ENCODE measurements at regions not wholly inside any gene's neighbourhood (a gene's known extent, or its start where the extent isn't known, plus 50 kb on each side); places are given as distances from the start of the nearest gene placed in this dataset.

DNA sequence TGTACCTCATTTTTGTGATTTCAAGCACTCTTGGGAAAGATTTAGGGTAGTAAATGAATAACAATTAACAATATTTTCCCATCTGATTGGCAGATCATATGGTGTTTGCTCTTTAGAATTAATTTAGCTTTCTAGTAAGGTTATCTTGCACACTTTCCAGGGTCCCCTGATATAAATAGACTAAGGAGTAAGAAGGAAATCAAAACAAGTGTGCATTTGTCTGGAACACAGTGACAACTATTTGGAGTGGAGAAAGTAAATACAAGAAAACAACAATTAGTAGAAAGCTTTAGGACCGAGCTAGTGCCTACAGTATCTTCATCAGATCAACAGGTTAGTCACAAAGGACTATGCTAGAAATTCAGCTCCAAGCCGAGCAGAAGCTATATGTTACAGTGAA is 429.5 kb downstream of the COG6 start:
- DNase-seq = no peak

DNA sequence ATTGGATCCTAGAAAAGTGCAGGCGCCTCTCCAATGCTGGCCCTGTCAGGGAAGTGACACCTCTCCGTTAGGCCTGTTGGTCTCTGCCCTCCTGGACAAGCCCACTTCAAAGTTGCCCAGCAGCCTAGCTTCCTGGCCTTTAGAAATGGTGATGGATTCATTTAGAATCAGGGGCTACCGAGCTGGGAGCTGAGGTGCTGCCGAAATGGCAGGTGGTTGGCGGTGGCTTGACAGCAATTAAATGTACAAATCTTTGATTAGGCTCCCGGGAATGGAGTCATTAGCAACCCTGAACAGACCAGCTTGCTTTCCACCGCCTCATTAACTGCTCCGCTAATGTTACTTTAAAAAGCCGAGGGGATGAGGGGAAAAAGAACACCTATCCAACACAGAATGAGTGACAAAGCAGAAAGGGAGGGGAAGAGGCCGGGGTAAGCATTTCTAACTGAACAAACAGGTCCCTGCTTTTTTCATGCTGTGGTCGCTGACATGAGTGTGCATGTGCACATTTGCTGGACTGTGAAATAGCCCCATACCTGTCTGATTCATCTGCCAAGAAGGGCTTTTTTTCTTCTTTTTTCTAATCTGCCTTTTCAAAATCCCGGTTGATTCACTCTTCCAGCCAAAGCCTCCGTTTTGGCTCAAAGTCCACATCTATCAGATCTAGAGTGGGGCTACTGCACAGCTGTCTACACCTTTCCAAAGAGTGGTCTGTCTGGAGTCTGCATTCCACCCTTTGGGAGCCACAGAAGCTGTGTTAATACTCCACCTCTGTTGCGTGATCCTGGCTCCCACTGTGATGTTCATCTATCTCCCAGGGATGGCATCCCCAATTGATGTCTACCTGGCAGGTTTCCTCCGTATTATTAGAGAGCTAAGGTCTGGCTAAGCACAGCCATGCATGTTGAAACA is 431.9 kb downstream of the COG6 start:
- no peak for DNase-seq

DNA sequence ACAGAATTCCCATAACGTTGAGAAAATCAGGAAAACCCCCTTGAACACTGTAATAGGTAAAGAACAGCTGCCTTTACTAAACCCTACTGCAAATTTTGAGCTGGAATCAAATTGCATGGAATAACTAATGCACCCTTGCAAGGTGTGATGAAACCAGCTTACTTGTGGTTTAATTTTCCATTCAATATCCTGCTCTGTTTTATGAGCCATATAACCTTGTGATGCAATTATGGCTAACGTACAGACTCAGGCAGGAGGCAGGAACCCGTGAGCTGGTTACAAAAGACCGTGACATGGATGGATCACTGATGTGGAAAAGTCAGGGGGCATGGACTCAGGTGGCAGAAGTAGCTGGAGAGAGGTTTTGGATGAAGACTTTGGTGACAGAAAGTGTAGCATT is 438.6 kb downstream of the COG6 start:
- no peak for DNase-seq

DNA sequence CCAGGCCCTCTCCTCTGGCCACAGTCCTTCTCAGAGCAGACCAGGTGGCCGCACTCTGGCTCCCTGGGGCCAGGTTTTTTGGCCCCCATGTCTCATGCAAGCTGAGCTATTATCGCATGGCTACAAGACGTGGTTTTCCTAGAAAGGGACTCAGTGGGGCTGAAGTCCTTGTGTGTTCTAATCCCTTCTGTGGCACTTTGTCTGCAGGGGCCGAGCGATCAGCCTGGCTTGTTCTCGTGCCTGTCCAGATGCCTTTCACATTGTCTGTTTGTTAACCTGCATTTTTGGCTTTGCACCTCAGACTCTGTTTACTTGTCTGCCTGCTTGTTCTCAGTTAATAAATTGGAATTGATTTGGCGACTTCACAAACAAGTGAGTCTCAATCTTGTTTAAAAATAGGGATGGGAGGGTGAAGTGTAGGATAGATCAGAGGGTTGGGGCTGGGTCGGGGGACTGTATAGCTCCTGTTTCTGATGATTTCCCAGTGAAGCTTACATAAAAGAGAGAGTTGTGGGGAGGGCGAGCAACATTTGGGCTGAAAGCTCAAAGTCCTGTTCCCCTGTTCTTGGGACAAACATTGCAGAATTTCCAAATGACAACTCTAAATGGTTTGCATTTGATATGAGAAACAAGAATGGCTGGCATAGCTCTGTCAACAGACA is 440.4 kb downstream of the COG6 start:
- DNase-seq = no peak

DNA sequence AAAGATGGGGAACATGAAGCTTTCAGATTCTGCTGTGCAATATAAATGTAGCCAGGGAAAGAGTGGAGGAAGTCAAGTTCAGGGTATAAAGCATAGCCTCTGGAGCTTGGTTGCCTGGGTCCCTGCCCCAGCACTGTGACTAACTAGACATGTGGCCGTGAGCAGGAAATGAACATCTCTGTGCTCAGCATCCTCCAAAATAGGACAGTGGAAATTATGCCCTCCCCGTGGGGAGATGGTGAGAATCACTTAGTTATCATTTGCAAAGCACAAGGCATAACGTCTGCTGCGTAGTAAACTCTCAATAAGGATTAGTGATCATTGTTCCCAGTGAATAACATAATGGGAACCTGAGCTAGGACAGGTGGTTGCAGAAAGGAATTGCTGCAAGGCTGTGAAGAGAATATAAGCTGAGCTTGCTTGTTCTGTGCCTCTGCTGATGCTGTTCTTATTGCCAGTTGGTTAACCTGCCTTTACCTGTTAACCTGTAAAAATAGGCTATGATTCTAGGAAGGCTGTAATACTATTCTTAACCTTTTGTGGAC is 441.0 kb downstream of the COG6 start:
- DNase-seq = peak; percentile 37

DNA sequence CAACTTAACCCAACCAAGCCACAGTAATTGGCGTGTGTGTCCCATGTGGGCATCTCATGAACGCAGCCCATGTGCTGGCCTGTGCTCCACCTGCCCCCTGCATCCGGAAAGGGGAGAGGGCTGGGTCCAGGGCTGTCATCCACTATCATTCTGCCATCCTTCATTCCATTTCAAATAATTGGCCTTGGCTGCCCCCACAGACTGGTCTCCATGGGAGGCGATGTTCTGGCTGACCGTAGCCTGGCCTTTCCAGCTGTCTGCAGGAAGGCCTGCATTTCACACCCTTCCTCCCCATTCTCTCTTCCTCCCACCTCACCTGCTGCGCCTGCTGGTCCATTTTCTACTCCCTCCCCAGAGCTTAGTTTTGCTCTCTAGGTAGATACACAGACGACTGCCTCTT is 442.8 kb downstream of the COG6 start:
- no peak for DNase-seq

DNA sequence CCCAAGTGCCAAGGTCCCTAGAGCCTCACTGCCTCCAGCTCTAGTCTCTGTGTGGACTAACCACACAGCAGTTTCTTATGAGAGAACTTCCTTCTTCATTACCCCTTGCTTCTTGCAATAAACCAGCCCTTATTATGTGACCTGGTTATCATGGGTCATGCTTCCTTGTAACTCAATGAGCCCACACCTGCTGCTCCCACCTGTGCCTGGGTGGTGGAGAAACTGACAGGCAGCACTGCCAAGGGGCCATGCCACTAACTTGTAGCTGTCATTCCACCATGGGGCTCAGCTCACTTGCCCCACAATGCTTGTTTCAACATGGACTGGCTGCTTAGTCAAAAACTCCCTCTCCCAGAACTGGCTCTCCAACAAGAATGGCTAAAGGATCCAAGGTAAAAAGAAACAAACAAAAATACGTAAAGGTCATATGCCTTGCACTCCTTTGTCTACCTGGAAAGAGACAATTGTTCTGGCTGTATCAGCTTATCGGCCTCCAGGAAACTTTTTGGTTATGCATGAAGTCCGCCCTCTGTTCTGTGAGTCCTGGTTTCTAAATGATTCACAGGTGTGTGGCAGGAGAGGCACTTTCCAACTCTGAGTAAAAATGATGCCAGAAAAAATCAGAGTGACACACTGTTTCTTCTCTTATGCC is 446.4 kb downstream of the COG6 start:
- DNase-seq = no peak

DNA sequence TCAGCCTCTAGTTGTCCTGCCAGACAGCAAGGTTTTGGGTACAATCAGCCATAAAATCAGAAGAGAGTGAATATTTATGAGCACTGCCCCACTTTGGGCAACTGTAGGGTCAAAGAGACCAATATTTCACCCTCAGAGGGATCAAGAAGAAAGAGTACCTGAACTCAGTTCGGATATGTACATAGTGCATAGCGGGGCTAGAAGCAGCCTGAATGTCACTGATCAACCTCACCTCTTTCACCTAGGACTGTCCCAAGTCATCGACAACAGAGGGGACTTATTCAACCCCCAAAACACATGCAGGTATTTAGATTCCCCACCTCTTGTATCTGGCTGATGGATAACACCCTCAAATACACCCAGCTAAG is 446.9 kb downstream of the COG6 start:
- DNase-seq = no peak

DNA sequence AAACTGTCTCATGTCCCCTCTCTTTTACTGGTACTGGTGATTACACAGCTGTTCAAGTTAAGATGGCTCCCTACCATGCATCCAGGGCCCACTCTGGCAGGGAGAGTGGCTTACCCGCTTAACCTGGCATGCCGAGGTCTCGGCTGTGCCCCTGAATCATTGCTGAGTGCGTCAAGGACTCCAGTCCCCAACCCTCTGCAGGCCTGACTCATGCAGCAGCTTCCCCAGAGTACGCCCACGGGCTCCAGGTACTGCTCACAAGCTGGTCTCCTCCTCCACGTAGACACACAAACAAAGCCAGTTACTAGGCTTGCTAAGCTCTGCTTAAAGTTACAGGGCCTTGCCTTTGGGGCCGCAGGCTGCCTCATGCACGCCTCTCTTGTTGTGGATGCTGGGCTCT is 447.4 kb downstream of the COG6 start:
- peak; percentile 78 for DNase-seq

DNA sequence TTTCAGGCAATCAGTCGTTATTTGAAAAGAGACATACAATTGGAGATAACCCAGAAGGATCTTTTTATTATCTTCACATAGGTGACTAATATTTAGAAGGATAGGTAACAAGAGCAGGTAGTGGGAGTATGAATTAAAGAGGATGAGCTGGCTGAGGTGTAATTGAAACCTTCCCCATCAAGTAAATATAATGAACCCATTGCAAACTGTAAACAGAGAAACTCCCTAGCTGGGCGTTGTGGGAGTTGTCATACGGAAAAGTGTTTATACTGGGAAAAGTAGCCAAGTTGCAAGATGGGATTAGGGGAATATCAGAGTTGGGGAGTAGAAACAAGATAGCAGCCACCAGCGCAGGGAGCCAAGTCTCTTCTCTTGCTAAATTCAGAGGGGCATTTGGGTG is 448.4 kb downstream of the COG6 start:
- DNase-seq = no peak

DNA sequence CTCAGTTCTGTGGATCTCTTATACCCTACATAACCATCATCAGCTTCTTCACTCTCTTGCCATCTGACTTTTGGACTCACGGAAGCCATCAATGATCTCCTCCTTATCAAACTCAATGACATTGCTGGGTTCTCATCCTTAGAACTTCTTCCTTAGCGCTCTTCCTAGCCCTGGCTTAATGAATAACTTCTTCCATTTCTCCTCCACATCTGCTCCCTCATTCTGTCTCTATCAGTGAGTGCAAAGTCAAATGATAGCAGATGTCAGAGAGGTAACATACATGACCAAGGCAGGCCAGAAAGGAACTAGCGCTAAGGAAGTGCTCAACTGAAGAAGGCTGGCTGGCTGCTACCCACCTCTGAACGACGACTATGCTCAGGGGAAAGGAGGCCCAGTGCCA is 449.8 kb downstream of the COG6 start:
- DNase-seq = no peak

DNA sequence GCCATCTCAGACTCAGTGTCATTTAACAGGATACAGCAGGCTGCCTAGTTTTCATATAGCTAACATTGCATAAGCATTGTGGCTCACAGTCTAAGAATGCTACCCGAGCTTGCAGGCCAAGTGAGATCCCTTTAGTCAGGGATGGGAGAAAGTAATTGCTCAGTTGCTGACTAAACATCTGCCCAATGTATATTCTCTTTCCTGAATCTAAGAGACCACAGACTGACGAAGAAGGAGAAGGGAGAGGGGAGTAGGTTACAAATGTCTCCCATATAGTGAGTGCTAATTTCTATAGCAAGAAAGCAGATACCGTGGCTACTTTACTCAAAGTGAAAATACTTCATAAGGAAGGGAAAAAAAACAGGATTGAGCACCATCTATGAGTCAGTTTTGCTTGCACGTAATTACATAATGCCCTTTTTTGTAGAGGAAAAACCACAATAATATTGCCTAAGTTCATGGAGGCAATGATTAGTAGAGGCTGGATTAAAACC is 453.9 kb downstream of the COG6 start:
- DNase-seq = no peak

DNA sequence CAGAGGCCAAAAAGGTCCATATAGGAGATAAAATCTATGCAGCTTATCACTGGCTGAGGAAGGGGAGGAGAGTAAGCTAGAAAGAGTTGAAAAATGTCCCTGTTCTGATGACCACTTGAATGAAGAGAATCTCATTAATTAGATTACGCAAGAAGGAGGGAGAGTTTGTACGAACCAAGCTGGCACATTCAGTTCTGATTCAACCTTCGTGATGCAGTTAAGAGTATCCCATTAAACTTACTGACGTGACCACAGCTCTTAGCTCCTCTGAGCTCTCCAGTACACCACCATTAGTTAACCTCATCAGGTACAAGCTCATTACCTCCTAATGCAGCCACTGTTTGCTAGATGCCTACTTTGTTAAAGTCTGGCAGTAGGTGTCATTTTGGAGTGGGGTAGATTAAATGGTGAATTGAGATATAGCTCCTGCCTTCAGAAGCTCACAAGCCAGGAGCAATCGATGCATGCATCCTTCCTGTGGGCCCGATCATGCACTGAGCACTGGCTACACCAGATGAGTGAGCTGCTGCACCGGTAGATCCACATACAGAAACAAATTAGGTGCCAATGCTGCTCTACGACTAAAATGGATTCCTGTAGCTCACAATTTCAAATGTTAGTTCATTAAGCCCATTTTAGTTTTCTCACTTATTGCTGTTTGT is 458.3 kb downstream of the COG6 start:
- no peak for DNase-seq

DNA sequence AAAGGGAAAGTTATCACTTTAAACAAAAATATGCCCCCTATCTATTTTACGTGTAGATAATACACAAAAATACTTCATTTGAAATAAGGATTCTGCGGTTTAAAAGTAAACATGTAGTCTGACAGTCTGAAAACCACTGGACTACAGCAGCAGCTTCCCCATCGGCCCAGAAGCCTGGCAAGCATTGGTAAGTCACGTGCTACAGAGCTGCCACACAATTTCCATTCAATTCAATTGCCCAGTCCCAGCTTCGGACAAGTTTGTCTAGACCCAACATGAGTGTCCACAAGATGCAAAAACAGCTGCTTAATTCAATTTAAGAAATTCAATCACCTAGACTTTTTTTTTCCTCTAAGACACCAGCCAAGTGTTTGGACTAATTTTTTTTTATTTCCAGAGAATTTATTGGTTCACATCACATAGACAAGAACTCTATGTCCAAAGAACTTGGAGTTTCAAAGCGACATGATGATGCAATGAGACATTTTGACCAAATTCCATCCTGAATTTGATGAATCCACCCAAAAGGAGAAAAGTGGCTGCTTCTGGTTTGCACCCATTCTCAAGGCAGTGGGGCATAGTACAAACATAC is 458.9 kb downstream of the COG6 start:
- DNase-seq = no peak

DNA sequence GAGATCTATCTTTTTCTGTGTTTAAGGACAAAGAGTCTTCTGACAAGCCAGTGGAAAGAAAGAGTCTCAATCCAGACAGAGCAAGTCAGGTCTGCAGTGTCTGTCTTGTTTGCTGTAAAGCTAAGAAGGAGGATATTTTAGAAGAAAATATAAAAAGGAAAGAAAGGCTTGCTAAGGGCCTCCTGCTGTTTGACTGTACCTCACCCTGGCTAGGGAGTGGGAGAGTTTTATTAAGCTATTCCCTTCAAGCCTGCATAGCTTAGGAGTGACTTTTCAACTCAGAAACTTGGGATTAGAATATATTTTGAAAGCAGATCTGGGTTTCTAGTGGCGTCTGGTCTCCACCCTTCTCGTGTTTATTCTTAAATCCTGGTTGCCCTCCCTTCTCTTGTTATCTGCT is 460.0 kb downstream of the COG6 start:
- no peak for DNase-seq

DNA sequence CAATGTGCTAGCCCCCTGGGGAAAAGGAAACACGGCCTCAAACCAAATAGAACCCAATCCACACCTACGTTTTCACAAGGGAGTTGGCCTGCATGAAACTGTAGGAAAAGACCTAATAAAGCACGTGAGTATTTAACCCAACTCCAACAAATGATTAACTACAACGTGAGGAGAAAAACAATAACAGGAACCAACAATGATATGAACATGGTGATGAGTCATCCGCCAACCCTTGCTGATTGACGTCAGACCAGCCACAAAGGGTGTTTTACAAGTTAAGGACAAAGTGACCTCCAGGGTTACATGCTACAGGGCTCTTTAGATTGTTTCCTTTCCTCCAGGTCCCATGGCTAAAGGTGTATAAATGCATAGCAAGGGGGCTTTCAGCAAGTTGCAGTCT is 460.5 kb downstream of the COG6 start:
- no peak for DNase-seq

DNA sequence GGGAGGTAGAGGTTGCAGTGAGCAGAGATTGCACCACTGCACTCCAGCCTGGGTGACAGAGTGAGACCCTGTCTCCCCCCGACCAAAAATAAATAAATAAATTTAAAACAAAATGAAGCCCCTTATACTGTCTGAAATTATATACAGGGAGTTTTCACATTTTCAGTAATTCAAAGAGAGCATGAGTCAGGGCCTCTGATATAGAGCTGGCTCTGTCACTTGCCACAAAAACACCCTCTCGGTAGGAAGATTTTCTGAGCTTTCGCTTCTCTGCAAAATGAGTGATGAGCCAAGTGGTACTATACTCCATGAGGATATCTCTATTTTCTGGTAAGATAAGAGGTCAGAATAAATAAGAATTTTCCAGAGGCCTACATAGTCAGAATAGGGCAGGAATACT is 462.9 kb downstream of the COG6 start:
- no peak for DNase-seq

DNA sequence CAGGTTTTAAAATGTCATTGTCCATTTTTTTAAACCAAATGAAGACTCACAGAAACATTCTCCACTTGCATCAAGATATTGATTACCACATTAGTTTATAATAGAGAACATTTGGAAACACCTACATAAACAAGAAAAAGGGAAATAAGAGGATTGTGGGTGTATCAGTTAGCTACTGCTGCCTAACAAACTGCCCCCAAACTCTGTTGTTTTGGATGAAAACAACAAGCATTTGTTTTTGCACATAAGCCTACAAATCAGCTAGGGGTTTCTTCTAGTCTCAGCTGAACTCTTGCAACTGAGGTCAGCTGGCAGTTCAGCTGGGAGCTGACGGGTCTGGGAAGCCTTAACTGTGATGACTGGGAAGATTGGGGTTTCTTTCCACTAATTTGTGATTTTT is 464.4 kb downstream of the COG6 start:
- no peak for DNase-seq

DNA sequence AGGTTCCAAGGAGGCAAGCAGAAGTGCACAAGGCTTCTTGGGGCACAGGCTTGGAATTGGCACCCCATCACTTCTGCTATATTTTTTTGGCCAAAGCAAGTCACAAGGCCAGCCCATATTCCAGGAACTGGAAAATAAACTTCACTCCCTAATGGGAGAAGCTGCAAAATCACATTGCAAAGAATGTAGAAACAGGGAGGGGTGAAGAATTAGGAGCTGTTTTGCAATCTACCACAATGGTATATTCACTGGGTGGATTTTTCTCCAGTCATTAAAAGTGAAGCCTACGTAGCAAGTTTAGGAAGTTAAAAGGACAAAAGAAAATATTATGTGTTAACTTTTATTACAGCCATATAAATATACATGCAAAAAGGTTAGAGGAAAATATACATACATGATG is 464.8 kb downstream of the COG6 start:
- no peak for DNase-seq

DNA sequence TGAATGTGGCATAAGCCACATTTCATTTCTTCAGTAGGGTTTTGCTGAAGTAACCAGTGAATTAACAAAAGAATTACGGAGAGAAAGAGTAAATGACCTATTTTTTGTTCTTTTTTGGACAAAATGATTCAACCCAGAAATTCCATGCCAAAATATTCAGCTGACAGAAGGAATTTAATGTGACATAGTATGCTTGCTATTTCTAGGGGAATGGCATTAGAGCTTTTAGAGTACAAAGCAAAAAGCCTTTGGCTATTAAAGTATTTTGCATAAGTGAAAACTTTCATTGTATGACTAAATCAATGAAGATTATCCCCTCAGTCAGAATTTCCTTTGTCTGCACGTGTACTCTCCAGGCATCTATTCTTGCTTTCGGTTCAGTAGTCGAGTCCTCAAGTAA is 465.3 kb downstream of the COG6 start:
- DNase-seq = no peak

DNA sequence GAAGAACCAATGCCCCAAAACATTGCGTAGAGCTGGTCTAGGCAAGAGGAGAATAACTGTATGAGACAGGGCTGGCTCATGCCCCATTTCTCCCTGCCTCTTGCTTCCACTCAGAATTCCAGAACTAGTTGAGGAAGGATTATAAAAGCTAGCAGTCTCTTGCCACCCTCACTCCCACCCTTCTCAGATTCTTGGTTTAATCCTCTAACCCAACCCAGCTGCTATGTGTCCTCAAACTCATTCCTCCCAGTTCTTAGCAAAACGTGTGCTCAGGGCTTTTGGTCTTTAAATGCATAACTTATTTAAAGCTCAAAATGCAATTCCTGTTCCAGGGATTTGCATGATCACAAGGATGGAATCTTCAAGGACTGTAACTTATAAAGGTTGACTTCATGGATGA is 466.3 kb downstream of the COG6 start:
- DNase-seq = no peak

DNA sequence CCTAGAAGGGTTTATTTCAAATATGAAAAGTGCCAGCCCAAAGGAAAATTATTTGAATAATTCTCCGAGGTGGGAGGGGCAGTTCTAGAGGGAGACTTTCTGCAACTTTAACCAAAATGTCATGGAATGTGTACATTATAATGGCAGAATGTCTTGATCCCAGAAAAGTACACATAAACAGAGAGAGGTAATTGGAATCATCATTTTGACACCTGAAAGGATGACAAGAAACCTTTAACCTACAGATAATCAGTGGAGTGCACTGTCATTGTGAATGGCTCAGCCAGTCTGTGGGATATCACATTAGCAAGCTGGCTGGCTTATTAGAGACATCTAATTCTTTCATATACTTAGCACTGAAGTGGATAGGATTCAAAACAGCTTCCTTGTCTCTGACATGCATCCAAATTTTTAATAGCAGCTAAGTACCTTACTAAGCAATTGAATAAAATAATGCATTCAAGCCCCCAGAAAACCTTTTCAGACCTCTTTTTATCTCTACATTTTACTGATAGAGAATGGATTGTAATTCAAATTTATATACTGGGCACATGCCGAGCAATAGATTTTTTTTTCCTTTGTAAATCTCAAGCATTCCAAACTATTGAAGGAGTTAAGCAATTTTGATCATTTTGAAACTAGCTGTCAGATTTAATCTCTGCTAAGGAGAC is 468.6 kb downstream of the COG6 start:
- DNase-seq = no peak

All from activated T-cell treated with anti-CD3 and anti-CD28 coated beads for 4 hours (primary cell).